Gastroesophageal sphincter (tissue), 3 donors: ENCODE measurements at regions not wholly inside any gene's neighbourhood (a gene's known extent, or its start where the extent isn't known, plus 50 kb on each side); places are given as distances from the start of the nearest gene placed in this dataset.

Experiments used
- EP300 ChIP-seq: sonication (generic); formaldehyde crosslinking; IDR thresholded peaks from one replicate; pipeline ENCODE4 v1.6.1; 2017; ENCODE audit warnings: antibody characterized with exemption, mild to moderate bottlenecking
- POLR2A ChIP-seq, 2 donors: fragments of 450-650 bp; IDR thresholded peaks; one replicate each; pipeline ENCODE4 v1.6.1; 2017; ENCODE audit warnings: antibody characterized with exemption in 2 of 2, mild to moderate bottlenecking in 2 of 2, moderate library complexity in 1 of 2
- POLR2AphosphoS5 ChIP-seq: sonication (generic); formaldehyde crosslinking; IDR thresholded peaks from one replicate; pipeline ENCODE4 v1.6.1; 2017; ENCODE audit warnings: antibody characterized with exemption
- TF ChIP-seq, protein P1 (sequence below), 4 experiments: fragments of 200-600 bp in 2 of 4; fragments of 450-650 bp in 2 of 4; sonication (generic) in 1 of 4; IDR thresholded peaks; one replicate each; pipeline ENCODE4 v1.5.1; 2017 to 2019; ENCODE audit warnings: antibody characterized with exemption in 4 of 4, mild to moderate bottlenecking in 2 of 4, moderate library complexity in 2 of 4

DNA sequence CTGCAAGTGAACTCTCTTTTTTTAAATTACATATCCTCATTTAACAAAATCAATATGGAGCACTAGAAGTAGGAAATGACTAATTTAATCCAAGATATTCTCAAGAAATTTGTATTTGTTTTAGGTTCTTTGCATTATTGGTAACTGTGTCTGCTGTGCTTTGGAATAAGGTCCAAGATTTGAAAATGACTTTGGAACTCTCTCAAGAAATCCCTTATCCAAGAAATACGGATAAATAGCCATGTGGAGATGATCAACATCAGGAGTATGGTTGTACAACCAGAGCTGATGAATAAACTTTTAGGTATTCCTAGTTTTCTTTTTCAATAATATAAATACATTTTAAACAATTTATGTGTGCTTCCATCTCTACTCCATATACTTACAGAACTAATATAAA, 279.9 kb upstream of the SEMA3C start:
- TF ChIP-seq POLR2A (IDR thresholded peaks at IDR 0.05) (no peak), EP300 (no peak), POLR2AphosphoS5 (no peak)
- TF ChIP-seq, protein P1, sequence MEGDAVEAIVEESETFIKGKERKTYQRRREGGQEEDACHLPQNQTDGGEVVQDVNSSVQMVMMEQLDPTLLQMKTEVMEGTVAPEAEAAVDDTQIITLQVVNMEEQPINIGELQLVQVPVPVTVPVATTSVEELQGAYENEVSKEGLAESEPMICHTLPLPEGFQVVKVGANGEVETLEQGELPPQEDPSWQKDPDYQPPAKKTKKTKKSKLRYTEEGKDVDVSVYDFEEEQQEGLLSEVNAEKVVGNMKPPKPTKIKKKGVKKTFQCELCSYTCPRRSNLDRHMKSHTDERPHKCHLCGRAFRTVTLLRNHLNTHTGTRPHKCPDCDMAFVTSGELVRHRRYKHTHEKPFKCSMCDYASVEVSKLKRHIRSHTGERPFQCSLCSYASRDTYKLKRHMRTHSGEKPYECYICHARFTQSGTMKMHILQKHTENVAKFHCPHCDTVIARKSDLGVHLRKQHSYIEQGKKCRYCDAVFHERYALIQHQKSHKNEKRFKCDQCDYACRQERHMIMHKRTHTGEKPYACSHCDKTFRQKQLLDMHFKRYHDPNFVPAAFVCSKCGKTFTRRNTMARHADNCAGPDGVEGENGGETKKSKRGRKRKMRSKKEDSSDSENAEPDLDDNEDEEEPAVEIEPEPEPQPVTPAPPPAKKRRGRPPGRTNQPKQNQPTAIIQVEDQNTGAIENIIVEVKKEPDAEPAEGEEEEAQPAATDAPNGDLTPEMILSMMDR (IDR thresholded peaks at IDR 0.05) = no peak
